ENCODE measurements at regions not wholly inside any gene's neighbourhood (a gene's known extent, or its start where the extent isn't known, plus 50 kb on each side); places are given as distances from the start of the nearest gene placed in this dataset.
A peak's percentile ranks its signal among the peaks of the same experiment; 100 is the strongest.

- Histone ChIP-seq H3K36me3 (ENCODE audit: insufficient read depth in 1 of 2, low read depth in 1 of 2) (no peaks in the 10 kb centered on the region), H3K27ac (no peak overlapping the region), H3K27me3 (ENCODE audit: insufficient read depth in 3 of 3, low read length in 2 of 3) (no peaks in the 10 kb centered on the region), H3K9me3 (no peaks in the 10 kb centered on the region), H3K4me3 (no peak overlapping the region), H3K4me1 (no peaks in the 10 kb centered on the region)
- ATAC-seq (no peak), DNase-seq (no peak)
- intact Hi-C loops (cut with DNase I): no loop called here
- 78 to 84% (median 81%) methylated on average over 12 of the region's 12 CpGs for WGBS, 3 donors
- TF ChIP-seq CTCF (IDR thresholded peaks at IDR 0.05): no peak
These were observed 69.1 kb downstream of the COPRS start for GRCh38 chr17:31789707-31790505.

- no peak for TF ChIP-seq CTCF (IDR thresholded peaks at IDR 0.05)
- WGBS, 3 donors: 93 to 94% (median 94%) methylated on average over 4 of the region's 4 CpGs
- no peak for ATAC-seq
- intact Hi-C loops (cut with DNase I): no loop called here
- H3K4me1 ChIP-seq: no peaks in the 10 kb centered on the region
- H3K27ac ChIP-seq: no peak overlapping the region
- DNase-seq: no peak
- H3K27me3 ChIP-seq (ENCODE audit: insufficient read depth in 3 of 3, low read length in 2 of 3): no peaks in the 10 kb centered on the region
- H3K36me3 ChIP-seq (ENCODE audit: insufficient read depth in 1 of 2, low read depth in 1 of 2): no peaks in the 10 kb centered on the region
- no peak overlapping the region for H3K4me3 ChIP-seq
- no peaks in the 10 kb centered on the region for H3K9me3 ChIP-seq
These were observed 70.1 kb downstream of the COPRS start for GRCh38 chr17:31788956-31789355.

GRCh38 chr17:31788571-31788946 lies 70.5 kb downstream of the COPRS start:
- no peaks in the 10 kb centered on the region for H3K36me3 ChIP-seq (ENCODE audit: insufficient read depth in 1 of 2, low read depth in 1 of 2)
- H3K9me3 ChIP-seq: no peaks in the 10 kb centered on the region
- ATAC-seq (no peak), DNase-seq (no peak)
- H3K27ac ChIP-seq: no peak overlapping the region
- WGBS, 3 donors: 76 to 78% (median 77%) methylated on average over 3 of the region's 3 CpGs
- H3K4me3 ChIP-seq: no peak overlapping the region
- no peaks in the 10 kb centered on the region for H3K27me3 ChIP-seq (ENCODE audit: insufficient read depth in 3 of 3, low read length in 2 of 3)
- H3K4me1 ChIP-seq: no peaks in the 10 kb centered on the region
- intact Hi-C loops (cut with DNase I): no loop called here
- no peak for TF ChIP-seq CTCF (IDR thresholded peaks at IDR 0.05)

- ATAC-seq: no peak
- Histone ChIP-seq H3K4me1 (no peaks in the 10 kb centered on the region), H3K27me3 (ENCODE audit: insufficient read depth in 3 of 3, low read length in 2 of 3) (no peaks in the 10 kb centered on the region), H3K4me3 (no peak overlapping the region), H3K9me3 (no peaks in the 10 kb centered on the region), H3K27ac (no peak overlapping the region), H3K36me3 (ENCODE audit: insufficient read depth in 1 of 2, low read depth in 1 of 2) (no peaks in the 10 kb centered on the region)
- WGBS, 3 donors: 54 to 58% (median 55%) methylated on average over 7 of the region's 7 CpGs
- TF ChIP-seq CTCF (IDR thresholded peaks at IDR 0.05): no peak
- intact Hi-C loops (cut with DNase I): no loop called here
- peak in 1 of 2 donors; percentile 14 for DNase-seq
These were observed 71.0 kb downstream of the COPRS start for GRCh38 chr17:31787857-31788570.

Data from psoas muscle (tissue), 7 donors.